HCT116 (cell line): ENCODE measurements at regions not wholly inside any gene's neighbourhood (a gene's known extent, or its start where the extent isn't known, plus 50 kb on each side); places are given as distances from the start of the nearest gene placed in this dataset.

ENCODE experiments used
- ELF1 ChIP-seq: IDR thresholded peaks from 2 replicates; pipeline ENCODE4 v1.6.1; 2012; ENCODE audit warnings: low read depth, borderline replicate concordance
- POLR2A ChIP-seq: IDR thresholded peaks from 2 replicates; pipeline ENCODE4 v1.7.0; 2011; ENCODE audit warnings: borderline replicate concordance; ENCODE audit not compliant: insufficient read depth, insufficient read length; ENCODE audit errors: extremely low read depth

- TF ChIP-seq POLR2A = no peak
- TF ChIP-seq ELF1 = no peak
These were observed 1343.9 kb upstream of the CHAC2 start for GRCh38 chr2:52423655-52424054.
